Stimulated activated CD8-positive, alpha-beta memory T cell treated with anti-CD3 and anti-CD28 coated beads, Interleukin-7, amount 100 ng/mL, for 48 hours (primary cell): ENCODE measurements at regions not wholly inside any gene's neighbourhood (a gene's known extent, or its start where the extent isn't known, plus 50 kb on each side); places are given as distances from the start of the nearest gene placed in this dataset.
"Not testable (repeated sequence)": the region's sequence is repeated elsewhere in the genome, so short reads cannot be mapped to it uniquely, and the experiment has no call there.

ENCODE experiments used
- DNase-seq, 2 donors: peaks; one replicate each; pipeline ENCODE4 v3.0.0-alpha.2; 2020; ENCODE audit warnings: low read depth in 1 of 2; ENCODE audit errors: extremely low read depth in 1 of 2

- DNase-seq = no peak
These were observed 220.2 kb upstream of the EXOC2 start for GRCh38 chr6:912871-913835.

- no peak for DNase-seq
These were observed 215.0 kb upstream of the EXOC2 start for GRCh38 chr6:907928-908327.

GRCh38 chr6:906920-907319, 214.0 kb upstream of the EXOC2 start:
- no peak for DNase-seq

GRCh38 chr6:905556-905955, 212.6 kb upstream of the EXOC2 start:
- DNase-seq = no peak

- no peak for DNase-seq
These were observed 212.1 kb upstream of the EXOC2 start for GRCh38 chr6:904994-905393.

- no peak for DNase-seq
These were observed 210.8 kb upstream of the EXOC2 start for GRCh38 chr6:903761-904160.

GRCh38 chr6:901696-902460, 208.9 kb upstream of the EXOC2 start:
- no peak for DNase-seq

- DNase-seq = no peak
These were observed 208.0 kb upstream of the EXOC2 start for GRCh38 chr6:900716-901605.

- no peak for DNase-seq
These were observed 204.7 kb upstream of the EXOC2 start for GRCh38 chr6:897528-898207.

GRCh38 chr6:894274-894673, 201.3 kb upstream of the EXOC2 start:
- DNase-seq = no peak

- DNase-seq = no peak
These were observed 198.1 kb upstream of the EXOC2 start for GRCh38 chr6:890995-891394.

- DNase-seq = no peak
These were observed 197.3 kb upstream of the EXOC2 start for GRCh38 chr6:890201-890600.

GRCh38 chr6:887583-888235, 194.8 kb upstream of the EXOC2 start:
- DNase-seq = no peak

GRCh38 chr6:886116-886515, 193.2 kb upstream of the EXOC2 start:
- DNase-seq = not testable (repeated sequence)

GRCh38 chr6:885051-885590, 192.2 kb upstream of the EXOC2 start:
- no peak for DNase-seq

GRCh38 chr6:884570-884969, 191.6 kb upstream of the EXOC2 start:
- DNase-seq = no peak

GRCh38 chr6:882084-882598, 189.2 kb upstream of the EXOC2 start:
- DNase-seq = no peak

- no peak for DNase-seq
These were observed 185.2 kb upstream of the EXOC2 start for GRCh38 chr6:878179-878578.

GRCh38 chr6:875012-875411, 182.1 kb upstream of the EXOC2 start:
- no peak for DNase-seq
